Gastroesophageal sphincter (tissue), 4 donors: ENCODE measurements at regions not wholly inside any gene's neighbourhood (a gene's known extent, or its start where the extent isn't known, plus 50 kb on each side); places are given as distances from the start of the nearest gene placed in this dataset.

ENCODE experiments used
- ATAC-seq: fragments of 150-250 bp; one replicate; pipeline ENCODE4 v1.9.1; 2016; ENCODE audit warnings: mild to moderate bottlenecking, moderate library complexity
- H3K27ac ChIP-seq, 4 donors: fragments of 200-600 bp; sonication (generic) in 3 of 4; 1 replicate in 3 of 4; 2 replicates in 1 of 4; pipeline ENCODE4 v1.5.1; 2016 to 2019
- H3K27me3 ChIP-seq: fragments of 200-600 bp; sonication (generic); one replicate; pipeline ENCODE4 v1.5.1; 2019
- H3K36me3 ChIP-seq, 2 donors: fragments of 200-600 bp; sonication (generic); one replicate each; pipeline ENCODE4 v1.5.1; 2019; ENCODE audit warnings: control low read depth in 1 of 2
- H3K4me1 ChIP-seq, 3 donors: fragments of 200-600 bp; sonication (generic); 1 replicate in 2 of 3; 2 replicates in 1 of 3; pipeline ENCODE4 v1.5.1; 2016 to 2019; ENCODE audit warnings: control low read depth in 2 of 3
- H3K4me3 ChIP-seq, 2 donors: fragments of 200-600 bp; sonication (generic); one replicate each; pipeline ENCODE4 v1.5.1; 2019; ENCODE audit warnings: mild to moderate bottlenecking in 1 of 2, moderate library complexity in 1 of 2
- H3K9me3 ChIP-seq, 3 donors: fragments of 200-600 bp; sonication (generic); one replicate each; pipeline ENCODE4 v1.5.1; 2017 to 2019; ENCODE audit warnings: control low read depth in 2 of 3
- CTCF ChIP-seq, 4 experiments: fragments of 200-600 bp in 2 of 4; fragments of 450-650 bp in 2 of 4; sonication (generic) in 1 of 4; IDR thresholded peaks; one replicate each; pipeline ENCODE4 v1.5.1; 2017 to 2019; ENCODE audit warnings: antibody characterized with exemption in 4 of 4, mild to moderate bottlenecking in 2 of 4, moderate library complexity in 2 of 4
- EP300 ChIP-seq: sonication (generic); formaldehyde crosslinking; IDR thresholded peaks from one replicate; pipeline ENCODE4 v1.6.1; 2017; ENCODE audit warnings: antibody characterized with exemption, mild to moderate bottlenecking
- POLR2A ChIP-seq, 2 donors: fragments of 450-650 bp; IDR thresholded peaks; one replicate each; pipeline ENCODE4 v1.6.1; 2017; ENCODE audit warnings: antibody characterized with exemption in 2 of 2, mild to moderate bottlenecking in 2 of 2, moderate library complexity in 1 of 2
- POLR2AphosphoS5 ChIP-seq: sonication (generic); formaldehyde crosslinking; IDR thresholded peaks from one replicate; pipeline ENCODE4 v1.6.1; 2017; ENCODE audit warnings: antibody characterized with exemption
- WGBS, 2 donors: methylation state at CpG; one replicate each; pipeline ENCODE4 v1.1.5; 2018; ENCODE audit warnings: low coverage in 1 of 2; 5-methylcytosine and 5-hydroxymethylcytosine counted together

- H3K4me3 ChIP-seq: no peak overlapping the region
- no peaks in the 10 kb centered on the region for H3K27me3 ChIP-seq
- no peaks in the 10 kb centered on the region for H3K4me1 ChIP-seq
- peaks cover 0 to 9% (median 0%) of the 10 kb centered on the region in 3 donors for H3K9me3 ChIP-seq
- 100% methylated on average over 1 of the region's 2 CpGs; no CpG with 5 or more reads in 1 of the 2 donors for WGBS, 2 donors
- no peaks in the 10 kb centered on the region for H3K36me3 ChIP-seq
- TF ChIP-seq CTCF (IDR thresholded peaks at IDR 0.05) (no peak), EP300 (no peak), POLR2AphosphoS5 (no peak), POLR2A (IDR thresholded peaks at IDR 0.05) (no peak)
- H3K27ac ChIP-seq: no peak overlapping the region
- no peak for ATAC-seq
Observed at GRCh38 chr4:35347276-35347675, 897.0 kb downstream of the ARAP2 start.

GRCh38 chr4:35358001-35358584 is 886.2 kb downstream of the ARAP2 start:
- H3K27me3 ChIP-seq: no peaks in the 10 kb centered on the region
- no peak overlapping the region for H3K4me3 ChIP-seq
- H3K9me3 ChIP-seq: no peaks in the 10 kb centered on the region
- 66 to 75% methylated on average over 3 of the region's 3 CpGs for WGBS, 2 donors
- TF ChIP-seq POLR2A (IDR thresholded peaks at IDR 0.05) (no peak), CTCF (IDR thresholded peaks at IDR 0.05) (no peak), EP300 (no peak)
- no peak for ATAC-seq
- H3K27ac ChIP-seq: no peak overlapping the region
- no peaks in the 10 kb centered on the region for H3K4me1 ChIP-seq
- no peaks in the 10 kb centered on the region for H3K36me3 ChIP-seq

- H3K27me3 ChIP-seq: no peaks in the 10 kb centered on the region
- no peak overlapping the region for H3K27ac ChIP-seq
- no peaks in the 10 kb centered on the region for H3K36me3 ChIP-seq
- H3K9me3 ChIP-seq: peaks cover 0 to 6% (median 0%) of the 10 kb centered on the region in 3 donors
- no peaks in the 10 kb centered on the region for H3K4me1 ChIP-seq
- no peak for TF ChIP-seq CTCF (IDR thresholded peaks at IDR 0.05)
- TF ChIP-seq POLR2AphosphoS5: no peak
- no peak for TF ChIP-seq EP300
- TF ChIP-seq POLR2A (IDR thresholded peaks at IDR 0.05): no peak
- WGBS, 2 donors: 100% methylated on average over 1 of the region's 1 CpG; no CpG with 5 or more reads in 1 of the 2 donors
- no peak overlapping the region for H3K4me3 ChIP-seq
- no peak for ATAC-seq
Observed at GRCh38 chr4:35364321-35364870, 879.9 kb downstream of the ARAP2 start.

GRCh38 chr4:35365186-35365585 is 879.1 kb downstream of the ARAP2 start:
- Histone ChIP-seq H3K27me3 (no peaks in the 10 kb centered on the region), H3K36me3 (no peaks in the 10 kb centered on the region), H3K4me3 (no peak overlapping the region), H3K9me3 (peaks cover 0 to 6% (median 0%) of the 10 kb centered on the region in 3 donors), H3K27ac (no peak overlapping the region), H3K4me1 (no peaks in the 10 kb centered on the region)
- no peak for TF ChIP-seq POLR2A (IDR thresholded peaks at IDR 0.05)
- no peak for TF ChIP-seq CTCF (IDR thresholded peaks at IDR 0.05)
- no peak for TF ChIP-seq EP300
- TF ChIP-seq POLR2AphosphoS5: no peak
- ATAC-seq: no peak
- 92% methylated on average over 1 of the region's 1 CpG; no CpG with 5 or more reads in 1 of the 2 donors for WGBS, 2 donors

GRCh38 chr4:35399912-35400311 is 844.4 kb downstream of the ARAP2 start:
- ATAC-seq: no peak
- Histone ChIP-seq H3K4me1 (no peaks in the 10 kb centered on the region), H3K27ac (no peak overlapping the region), H3K27me3 (no peaks in the 10 kb centered on the region), H3K4me3 (no peak overlapping the region), H3K9me3 (peaks cover 0 to under 1% (median 0%) of the 10 kb centered on the region in 3 donors), H3K36me3 (no peaks in the 10 kb centered on the region)
- TF ChIP-seq POLR2AphosphoS5 (no peak), EP300 (no peak), CTCF (IDR thresholded peaks at IDR 0.05) (no peak), POLR2A (IDR thresholded peaks at IDR 0.05) (no peak)
- 50 to 66% methylated on average over 1 to 2 of the region's 2 CpGs for WGBS, 2 donors
